GM13977 (cell line): ENCODE measurements at regions not wholly inside any gene's neighbourhood (a gene's known extent, or its start where the extent isn't known, plus 50 kb on each side); places are given as distances from the start of the nearest gene placed in this dataset.

Source experiments
- DNase-seq: peaks from one replicate; pipeline ENCODE4 v3.0.0; 2012; ENCODE audit warnings: low spot score
- CTCF ChIP-seq: IDR thresholded peaks from 2 replicates; pipeline ENCODE4 v1.5.1; 2012; ENCODE audit warnings: mild to moderate bottlenecking, control low read depth; ENCODE audit not compliant: insufficient read depth; ENCODE audit errors: extremely low read depth, missing control alignments
- in situ Hi-C: fragments of 300-500 bp; cut with MboI; formaldehyde crosslinking; loops from one replicate; pipeline ENCODE4 v1.12.0; 2022; ENCODE audit warnings: low sequenced_read_pairs, low pct_unique_long_range_greater_than_20kb, mixed read lengths, inconsistent platforms; ENCODE audit not compliant: unreplicated experiment

GRCh38 chr1:222233444-222234158 is 314.3 kb downstream of the HHIPL2 start:
- no peak for TF ChIP-seq CTCF
- in situ Hi-C loops: no loop called here
- DNase-seq: no peak

GRCh38 chr1:222232842-222233241 is 315.1 kb downstream of the HHIPL2 start:
- in situ Hi-C loops: no loop called here
- no peak for DNase-seq
- TF ChIP-seq CTCF: no peak

- in situ Hi-C loops: no loop called here
- DNase-seq: no peak
- TF ChIP-seq CTCF: no peak
Measured at GRCh38 chr1:222229672-222230312, 318.1 kb downstream of the HHIPL2 start.

GRCh38 chr1:222225316-222225691 is 322.6 kb downstream of the HHIPL2 start:
- TF ChIP-seq CTCF: no peak
- no peak for DNase-seq
- in situ Hi-C loops: no loop called here

GRCh38 chr1:222224636-222225315 is 323.1 kb downstream of the HHIPL2 start:
- in situ Hi-C loops: no loop called here
- no peak for TF ChIP-seq CTCF
- no peak for DNase-seq

- no peak for TF ChIP-seq CTCF
- no peak for DNase-seq
- in situ Hi-C loops: no loop called here
Measured at GRCh38 chr1:222224156-222224555, 323.7 kb downstream of the HHIPL2 start.
